Activated B cell treated with CpG ODN at 0.5 μM for 24 hours (primary cell): ENCODE measurements at regions not wholly inside any gene's neighbourhood (a gene's known extent, or its start where the extent isn't known, plus 50 kb on each side); places are given as distances from the start of the nearest gene placed in this dataset.

Experiments used
- ATAC-seq: fragments of 200-7000 bp; cut with Tn5 transposase; one replicate; pipeline ENCODE4 v1.10.0; 2021; ENCODE audit warnings: low read depth, mild to moderate bottlenecking, moderate library complexity
- CTCF ChIA-PET: fragments of 350-600 bp; sonication (Branson Sonifier 250); formaldehyde crosslinking; loops from one replicate; lab custom pipeline; 2021; ENCODE audit warnings: antibody characterized with exemption; lab: Charles Lee
- POLR2A ChIA-PET: fragments of 350-600 bp; sonication (Branson Sonifier 250); formaldehyde crosslinking; loops from one replicate; lab custom pipeline; 2021; ENCODE audit warnings: antibody characterized with exemption; lab: Charles Lee
- DNase-seq: peaks from one replicate; pipeline ENCODE4 v3.0.0; 2022
- H3K27ac Mint-ChIP-seq: one replicate; pipeline ENCODE4 v1.8.0; 2020; ENCODE audit warnings: mixed read lengths
- H3K27me3 Mint-ChIP-seq: one replicate; pipeline ENCODE4 v1.8.0; 2021; ENCODE audit warnings: mixed read lengths
- H3K36me3 Mint-ChIP-seq: one replicate; pipeline ENCODE4 v1.8.0; 2021; ENCODE audit warnings: low read depth, mixed read lengths
- H3K4me1 Mint-ChIP-seq: one replicate; pipeline ENCODE4 v1.8.0; 2021; ENCODE audit warnings: mixed read lengths
- H3K4me3 Mint-ChIP-seq: one replicate; pipeline ENCODE4 v1.8.0; 2020; ENCODE audit warnings: mild to moderate bottlenecking, mixed read lengths
- H3K9me3 Mint-ChIP-seq: one replicate; pipeline ENCODE4 v1.8.0; 2020; ENCODE audit warnings: mixed read lengths
- CTCF ChIP-seq: fragments of 200-600 bp; IDR thresholded peaks from one replicate; pipeline ENCODE4 v1.8.0; 2022; ENCODE audit warnings: antibody characterized with exemption, mild to moderate bottlenecking
- intact Hi-C: fragments of 100-400 bp; cut with micrococcal nuclease; formaldehyde crosslinking; loops from one replicate; pipeline ENCODE4 v1.15.1; 2024

DNA sequence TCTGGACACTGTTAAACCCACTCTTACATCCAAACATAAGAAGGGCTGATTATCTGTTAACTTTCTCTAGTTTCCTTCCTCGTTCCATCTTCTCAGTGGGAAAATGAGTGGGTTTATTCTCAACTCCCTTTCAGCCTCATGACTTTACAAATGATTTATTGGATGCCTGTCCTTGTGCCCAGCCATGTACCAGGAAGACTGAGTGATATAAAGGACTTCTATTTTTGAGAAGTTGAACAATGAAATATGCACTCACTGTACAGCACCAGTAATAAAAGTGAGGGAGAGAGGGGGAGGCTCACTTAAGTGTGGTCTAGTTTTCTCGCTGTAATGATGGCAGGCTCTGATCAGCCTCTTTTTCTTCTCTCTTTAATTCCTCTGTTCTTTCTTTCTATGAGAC lies 277.6 kb downstream of the SMARCA2 start:
- Mint-ChIP-seq H3K9me3 (no peaks in the 10 kb centered on the region), H3K27me3 (peaks cover 3% of the 10 kb centered on the region), H3K4me3 (no peak overlapping the region), H3K27ac (no peak overlapping the region), H3K36me3 (no peaks in the 10 kb centered on the region), H3K4me1 (no peaks in the 10 kb centered on the region)
- DNase-seq, result no peak
- ChIA-PET CTCF (no interaction called here), POLR2A (no interaction called here)
- no peak for ATAC-seq
- intact Hi-C loops, result no loop called here
- TF ChIP-seq CTCF, result no peak

- no peak overlapping the region for H3K27ac Mint-ChIP-seq
- peaks cover under 1% of the 10 kb centered on the region for H3K27me3 Mint-ChIP-seq
- ATAC-seq (no peak), DNase-seq (no peak)
- TF ChIP-seq CTCF, result no peak
- no peaks in the 10 kb centered on the region for H3K4me1 Mint-ChIP-seq
- CTCF ChIA-PET, result no interaction called here
- H3K9me3 Mint-ChIP-seq, result peaks cover 3% of the 10 kb centered on the region
- H3K4me3 Mint-ChIP-seq, result no peak overlapping the region
- H3K36me3 Mint-ChIP-seq, result no peaks in the 10 kb centered on the region
- POLR2A ChIA-PET, result no interaction called here
- intact Hi-C loops, result no loop called here
Measured at GRCh38 chr9:2297771-2298170, 282.6 kb downstream of the SMARCA2 start.

- peaks cover 4% of the 10 kb centered on the region for H3K27me3 Mint-ChIP-seq
- ATAC-seq, result no peak
- CTCF ChIA-PET, result no interaction called here
Measured at GRCh38 chr9:2298217-2298616, 283.1 kb downstream of the SMARCA2 start.

DNA sequence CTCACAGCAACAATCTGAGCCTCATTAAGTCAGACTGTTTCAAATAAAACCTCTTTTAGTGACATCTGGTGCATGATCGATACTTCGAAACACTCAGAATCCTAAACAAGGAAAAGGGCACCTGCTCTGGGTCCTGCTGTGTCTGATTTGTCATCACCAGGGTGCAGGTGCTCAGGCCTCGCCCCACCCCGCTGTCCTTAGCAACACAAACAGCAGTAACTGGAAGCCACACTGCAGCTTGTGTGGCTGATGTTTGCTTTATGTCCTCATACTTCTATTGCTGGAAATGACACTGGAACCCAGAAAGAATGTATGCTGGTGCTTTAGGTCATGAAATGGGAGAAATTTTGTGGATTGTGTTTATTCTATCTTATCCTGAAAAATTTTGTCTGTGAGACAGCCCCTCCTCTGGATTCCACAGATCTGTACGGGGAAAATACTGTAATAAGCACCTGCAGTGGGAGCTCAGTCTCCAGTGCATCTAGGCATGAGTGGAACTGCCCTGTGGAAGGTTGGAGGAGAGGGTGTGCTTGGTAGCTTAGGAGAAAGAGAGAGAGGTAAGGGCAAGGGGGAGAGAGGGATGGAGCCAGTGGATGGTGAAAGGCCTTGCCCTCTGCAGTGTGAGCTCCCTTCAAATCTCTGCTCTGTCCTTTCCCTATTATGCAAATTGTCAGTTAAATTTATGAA lies 284.2 kb downstream of the SMARCA2 start:
- POLR2A ChIA-PET, result no interaction called here
- CTCF ChIA-PET, result no interaction called here
- Mint-ChIP-seq H3K36me3 (no peaks in the 10 kb centered on the region), H3K4me1 (no peaks in the 10 kb centered on the region), H3K27ac (no peak overlapping the region), H3K27me3 (peaks cover 4% of the 10 kb centered on the region), H3K4me3 (no peak overlapping the region), H3K9me3 (peaks cover 3% of the 10 kb centered on the region)
- intact Hi-C loops, result no loop called here
- ATAC-seq, result no peak
- DNase-seq, result no peak
- no peak for TF ChIP-seq CTCF

More at GRCh38 chr9:2298217-2298616, 283.1 kb downstream of the SMARCA2 start:
- H3K4me1 Mint-ChIP-seq, result no peaks in the 10 kb centered on the region
- POLR2A ChIA-PET, result no interaction called here
- H3K36me3 Mint-ChIP-seq, result no peaks in the 10 kb centered on the region
- H3K27ac Mint-ChIP-seq, result no peak overlapping the region
- no peak overlapping the region for H3K4me3 Mint-ChIP-seq
- peaks cover 3% of the 10 kb centered on the region for H3K9me3 Mint-ChIP-seq
- no peak for DNase-seq
- intact Hi-C loops, result no loop called here
- no peak for TF ChIP-seq CTCF

- H3K27ac Mint-ChIP-seq, result no peak overlapping the region
- no peak for ATAC-seq
- POLR2A ChIA-PET, result no interaction called here
Measured at GRCh38 chr9:2299843-2300205, 284.7 kb downstream of the SMARCA2 start.

More at GRCh38 chr9:2299843-2300205, 284.7 kb downstream of the SMARCA2 start:
- CTCF ChIA-PET, result no interaction called here
- H3K9me3 Mint-ChIP-seq, result peaks cover 3% of the 10 kb centered on the region
- no peak overlapping the region for H3K4me3 Mint-ChIP-seq
- peaks cover 4% of the 10 kb centered on the region for H3K27me3 Mint-ChIP-seq
- no peak for DNase-seq
- TF ChIP-seq CTCF, result no peak
- H3K4me1 Mint-ChIP-seq, result no peaks in the 10 kb centered on the region
- intact Hi-C loops, result no loop called here
- H3K36me3 Mint-ChIP-seq, result no peaks in the 10 kb centered on the region
